NCI-H2029 treated with DMSO at 0.1 percent for 48 hours (cell line): ENCODE measurements at regions not wholly inside any gene's neighbourhood (a gene's known extent, or its start where the extent isn't known, plus 50 kb on each side); places are given as distances from the start of the nearest gene placed in this dataset.

Source experiments
- DNase-seq: peaks from one replicate; lab custom pipeline; 2025; lab: John Stamatoyannopoulos, UW

DNA sequence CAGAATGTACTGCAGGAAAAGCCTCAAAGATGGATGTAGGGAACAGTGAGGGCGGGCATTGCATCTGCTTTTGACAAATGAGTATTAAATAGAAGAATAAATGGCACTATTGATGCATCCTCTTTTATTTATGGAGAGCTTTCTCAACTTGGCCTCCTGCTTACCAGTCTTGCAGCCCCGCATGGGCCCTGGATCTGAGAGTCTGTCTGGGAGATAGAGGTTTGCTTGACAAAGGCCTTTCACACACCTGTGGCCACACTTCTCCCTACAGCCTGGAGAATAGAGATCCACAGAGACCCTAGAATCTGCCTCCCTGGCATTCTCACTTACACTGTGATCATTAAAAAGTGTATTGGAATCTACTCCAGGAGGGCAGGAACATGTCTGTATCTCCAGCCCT lies 203.8 kb upstream of the CDH4 start:
- no peak for DNase-seq

- DNase-seq = no peak
Observed at GRCh38 chr20:61049684-61050083, 202.4 kb upstream of the CDH4 start.

GRCh38 chr20:61050336-61050890 lies 201.6 kb upstream of the CDH4 start:
- DNase-seq = no peak

DNA sequence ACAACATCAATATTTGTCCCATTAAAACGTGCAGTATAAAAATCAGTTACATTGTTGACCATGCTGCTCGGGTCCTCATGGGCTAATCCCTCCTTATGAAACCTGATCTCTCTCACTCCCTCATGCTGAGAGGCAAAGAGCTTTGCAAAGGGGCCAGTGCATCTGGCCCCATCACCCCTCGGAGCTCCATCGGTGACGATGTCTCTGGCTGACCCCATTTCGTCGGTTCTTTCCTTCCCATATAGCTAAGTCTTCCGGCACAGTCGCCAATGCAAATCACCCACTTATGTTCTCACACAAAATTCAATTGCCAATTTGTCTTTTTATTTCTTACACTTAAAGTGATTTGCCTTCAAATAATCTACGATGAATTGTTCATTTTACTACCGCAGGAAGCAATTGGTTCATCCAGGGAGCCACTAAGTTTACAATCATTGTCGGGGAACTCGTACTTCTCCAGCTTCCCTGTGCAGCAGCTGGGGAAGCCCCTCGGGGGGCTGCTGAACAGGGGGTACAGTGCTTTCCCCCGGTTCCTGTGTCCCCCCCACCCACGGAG lies 199.8 kb upstream of the CDH4 start:
- no peak for DNase-seq

DNA sequence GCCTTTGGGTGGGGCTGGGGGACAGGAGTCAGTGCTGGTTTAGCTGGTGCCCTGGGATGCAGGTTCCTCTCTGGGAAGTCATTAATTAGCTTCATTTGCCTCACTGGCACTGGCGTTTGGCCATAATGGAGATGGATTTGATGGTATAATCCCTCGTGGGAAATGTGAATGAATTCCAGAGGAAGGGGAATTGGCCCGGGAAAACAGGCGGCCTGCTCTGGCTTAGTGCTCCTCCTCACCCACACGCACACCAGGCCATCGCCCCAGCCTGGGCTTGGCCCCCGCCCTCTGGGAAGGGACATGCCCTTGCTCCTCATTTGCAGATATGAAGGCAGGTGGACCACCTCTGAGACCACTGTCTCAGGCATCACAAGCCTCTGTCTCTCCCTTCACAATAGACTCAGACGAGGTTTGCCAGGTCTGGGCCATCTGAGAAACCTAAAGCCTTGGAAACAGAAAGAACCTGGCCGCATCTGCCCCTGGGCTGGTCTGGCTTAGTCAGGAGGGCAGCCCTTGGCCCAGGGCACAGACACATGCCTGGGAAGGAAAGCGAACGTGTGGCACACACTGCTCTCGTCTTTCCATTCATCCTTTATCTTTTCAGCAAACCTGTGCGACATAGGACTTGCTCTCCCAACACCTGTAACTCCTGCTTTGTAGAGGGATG lies 199.2 kb upstream of the CDH4 start:
- DNase-seq = no peak

DNA sequence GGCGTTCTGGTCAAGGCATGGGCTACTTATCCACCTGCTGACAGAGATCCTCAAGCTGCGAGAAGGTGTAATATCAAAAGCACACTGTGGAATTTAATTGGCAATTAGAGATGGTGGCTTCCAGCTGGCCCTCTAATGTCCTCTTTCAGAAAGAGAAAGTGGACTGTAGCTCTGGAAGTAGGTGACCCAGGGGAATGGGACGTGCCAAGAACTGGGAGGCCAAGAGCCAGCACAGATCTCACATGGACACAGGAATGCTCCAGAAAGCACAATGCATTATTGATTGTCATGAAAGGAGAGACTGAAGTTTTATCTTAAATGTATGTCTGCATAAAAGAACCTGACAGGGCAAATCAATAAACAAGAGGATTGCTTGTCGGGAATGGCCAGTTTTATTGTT lies 198.6 kb upstream of the CDH4 start:
- DNase-seq = no peak

DNA sequence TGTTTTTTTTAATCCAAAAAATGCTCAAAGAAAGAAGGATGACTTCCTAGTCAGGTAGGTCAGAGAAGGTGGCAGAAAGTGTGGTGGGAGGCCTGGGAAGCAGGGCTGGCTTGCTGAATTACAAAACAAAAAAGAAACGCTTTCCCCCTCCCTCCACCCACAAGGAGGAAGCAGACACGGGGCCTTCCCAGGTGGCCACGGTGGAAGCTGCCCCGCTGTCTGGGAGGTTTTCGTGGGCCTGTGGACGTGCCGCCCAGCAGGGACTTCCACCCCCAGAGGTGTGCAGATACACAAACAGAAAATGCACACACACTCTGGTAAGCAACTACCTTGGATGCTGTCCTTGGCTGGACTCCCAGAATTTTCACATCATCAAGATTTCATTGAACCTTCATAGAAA lies 198.2 kb upstream of the CDH4 start:
- DNase-seq = no peak

DNA sequence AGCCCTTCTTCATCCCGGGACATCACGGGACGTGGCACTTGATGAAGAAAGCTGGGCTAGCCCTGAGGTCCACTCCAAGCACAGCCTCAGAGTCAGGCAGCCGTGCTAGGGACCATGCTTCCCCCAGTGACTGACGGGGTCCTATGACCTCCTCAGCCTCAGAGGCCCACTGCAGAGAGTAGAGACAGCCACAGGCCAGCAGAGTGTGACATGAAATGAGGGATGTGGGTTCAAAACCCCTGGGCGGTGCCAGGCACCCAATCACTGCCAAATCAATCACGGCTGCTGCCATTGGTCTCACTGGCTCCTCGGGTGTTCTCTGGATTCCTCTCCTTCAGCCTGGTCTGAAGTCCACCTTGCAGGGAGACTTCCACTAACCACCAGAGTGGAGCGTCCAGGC lies 197.7 kb upstream of the CDH4 start:
- no peak for DNase-seq

GRCh38 chr20:61055180-61056010 lies 196.7 kb upstream of the CDH4 start:
- peak; percentile 5 for DNase-seq

GRCh38 chr20:61056116-61056515 lies 195.9 kb upstream of the CDH4 start:
- no peak for DNase-seq

GRCh38 chr20:61056627-61057442 lies 195.2 kb upstream of the CDH4 start:
- no peak for DNase-seq

DNA sequence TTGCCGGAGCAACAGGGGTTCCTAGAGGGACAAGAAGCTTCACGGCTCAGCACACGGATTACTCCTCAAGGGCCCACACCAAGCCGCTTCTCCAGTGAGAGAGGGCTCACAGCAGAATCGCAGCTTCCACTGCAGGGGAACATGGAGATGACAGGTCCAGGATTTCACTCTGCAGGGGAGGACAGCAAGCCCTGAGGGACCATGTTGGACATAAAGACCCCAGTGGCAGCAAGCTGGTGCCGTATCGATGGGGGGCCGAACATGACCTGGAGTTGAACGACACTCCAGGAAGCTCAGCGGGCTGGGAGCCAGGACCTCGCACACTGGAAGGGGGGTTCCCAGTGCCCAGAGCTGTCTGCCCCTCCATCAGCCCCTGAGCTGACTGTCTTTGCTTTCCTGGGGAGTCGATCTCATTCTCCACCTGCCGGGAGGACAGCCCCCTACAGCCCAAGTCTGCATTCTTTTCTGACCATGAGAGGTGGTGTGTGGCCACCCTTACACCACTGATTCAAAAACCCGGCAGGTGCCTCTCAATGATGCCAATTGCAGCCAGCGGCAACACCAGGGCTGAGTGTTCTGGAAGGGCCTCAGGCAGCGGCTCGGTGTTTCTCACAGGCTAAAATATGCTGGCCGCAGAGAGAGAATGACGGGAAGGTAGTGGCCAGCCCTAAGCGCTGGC lies 194.5 kb upstream of the CDH4 start:
- no peak for DNase-seq

- no peak for DNase-seq
Observed at GRCh38 chr20:61061981-61062380, 190.1 kb upstream of the CDH4 start.

DNA sequence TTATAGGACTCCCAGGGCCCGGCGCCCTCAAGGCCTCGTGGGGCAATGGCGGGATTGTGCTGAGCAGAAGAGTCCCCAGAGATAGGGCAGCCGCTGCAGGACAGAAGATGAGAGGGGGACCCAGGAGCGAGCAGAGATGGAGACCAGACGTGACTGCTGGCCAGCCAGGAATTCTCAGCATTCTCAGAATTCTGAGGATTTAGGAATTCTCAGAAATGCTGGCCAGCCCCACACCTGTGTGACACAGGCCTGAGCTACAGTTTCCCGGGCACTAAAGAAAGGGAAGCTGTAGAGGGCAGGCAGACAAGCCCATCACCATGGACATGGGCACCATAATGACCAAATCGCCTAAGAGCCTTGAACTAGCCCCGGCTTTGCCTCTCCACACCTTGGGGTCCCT lies 186.2 kb upstream of the CDH4 start:
- no peak for DNase-seq

DNA sequence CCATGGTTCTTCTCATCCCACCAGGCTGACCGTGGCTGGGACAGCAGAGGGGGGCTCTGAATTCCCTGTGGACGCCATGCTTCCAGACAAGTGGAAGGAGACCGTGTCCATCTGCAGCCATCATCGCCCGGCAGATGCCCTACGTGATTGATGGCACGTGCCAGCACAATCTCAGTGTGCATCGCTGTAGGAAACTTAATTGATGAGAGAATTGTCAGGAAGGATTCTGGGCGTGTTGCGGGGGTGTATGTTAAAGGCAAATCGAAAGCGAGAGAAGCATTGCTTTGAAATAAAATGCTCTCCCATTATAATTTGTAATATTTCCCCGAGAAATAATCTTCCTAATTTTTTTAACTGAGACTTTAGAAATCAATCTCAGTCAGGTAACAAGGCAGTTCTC lies 185.5 kb upstream of the CDH4 start:
- DNase-seq = no peak

- DNase-seq = no peak
Observed at GRCh38 chr20:61067221-61067620, 184.8 kb upstream of the CDH4 start.

- DNase-seq = no peak
Observed at GRCh38 chr20:61072398-61072797, 179.7 kb upstream of the CDH4 start.

- DNase-seq = no peak
Observed at GRCh38 chr20:61073376-61073775, 178.7 kb upstream of the CDH4 start.

- DNase-seq = no peak
Observed at GRCh38 chr20:61082720-61083119, 169.3 kb upstream of the CDH4 start.

DNA sequence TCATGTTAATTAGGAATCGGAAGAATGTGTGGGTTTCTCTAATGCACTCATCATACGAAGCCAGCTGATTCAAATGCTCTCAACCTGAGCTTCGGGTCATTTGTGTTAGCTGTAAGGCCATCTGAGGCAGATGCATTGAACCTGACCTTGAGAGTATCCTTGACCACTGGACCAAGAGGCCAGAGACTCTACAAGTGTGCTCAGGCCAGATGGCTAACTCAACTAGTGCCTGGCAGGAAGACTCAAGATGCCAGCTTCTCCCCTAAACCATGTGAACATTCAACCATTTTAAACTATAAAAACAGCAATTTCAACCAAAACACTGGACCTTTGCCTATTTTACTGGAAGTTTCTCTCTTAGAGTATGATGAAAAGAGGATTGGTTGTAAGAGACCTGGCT lies 168.6 kb upstream of the CDH4 start:
- no peak for DNase-seq

DNA sequence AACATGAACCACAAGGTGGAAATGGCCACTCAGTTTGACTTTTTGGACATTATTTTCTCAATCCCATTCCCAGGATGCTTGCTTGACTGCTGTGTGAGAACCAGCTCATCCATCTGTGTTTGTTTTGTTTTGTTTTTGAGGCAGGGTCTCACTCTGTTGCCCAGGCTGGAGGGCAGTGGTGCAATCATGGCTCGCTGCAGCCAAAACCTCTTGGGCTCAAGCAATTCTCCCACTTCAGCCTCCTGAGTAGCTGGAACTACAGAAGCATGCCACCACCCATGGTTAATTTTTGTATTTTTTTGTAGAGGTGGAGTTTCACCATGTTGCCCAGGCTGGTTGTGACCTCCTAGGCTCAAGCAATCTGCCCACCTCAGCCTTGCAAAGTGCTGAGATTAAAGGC lies 166.0 kb upstream of the CDH4 start:
- DNase-seq = no peak

DNA sequence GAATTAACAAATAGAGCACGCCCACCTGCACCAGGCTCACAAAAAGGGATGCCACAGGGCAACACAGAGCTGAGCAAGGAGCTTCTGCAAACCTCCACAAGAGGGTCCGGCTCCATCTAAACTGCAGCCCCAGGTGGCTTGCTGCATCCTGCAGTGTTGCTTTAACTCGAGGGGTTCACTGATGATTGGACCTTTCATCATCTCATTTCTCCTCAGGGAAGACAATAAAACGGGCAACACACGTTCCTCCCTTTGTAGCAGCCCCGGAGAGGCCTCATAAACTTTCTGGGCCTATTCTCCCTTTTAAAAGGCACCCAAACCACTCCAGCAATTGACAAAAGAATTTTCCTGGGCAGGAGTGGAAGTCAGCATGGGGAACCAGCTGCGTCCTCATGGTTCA lies 161.5 kb upstream of the CDH4 start:
- DNase-seq = no peak
